ENCODE measurements at regions not wholly inside any gene's neighbourhood (a gene's known extent, or its start where the extent isn't known, plus 50 kb on each side); places are given as distances from the start of the nearest gene placed in this dataset.

GRCh38 chr7:46494441-46494840 is 573.4 kb upstream of the IGFBP3 start:
- TF ChIP-seq CTCF (IDR thresholded peaks at IDR 0.05) (no peak), POLR2A (IDR thresholded peaks at IDR 0.05) (no peak)
